DMS79 (cell line): ENCODE measurements at regions not wholly inside any gene's neighbourhood (a gene's known extent, or its start where the extent isn't known, plus 50 kb on each side); places are given as distances from the start of the nearest gene placed in this dataset.
"Not testable (repeated sequence)": the region's sequence is repeated elsewhere in the genome, so short reads cannot be mapped to it uniquely, and the experiment has no call there.

Source experiments
- DNase-seq: peaks from one replicate; lab custom pipeline; 2025; lab: John Stamatoyannopoulos, UW

- DNase-seq, result peak; percentile 3
Observed at GRCh38 chr1:94769551-94769950, 50.6 kb upstream of the SLC44A3 start.

DNA sequence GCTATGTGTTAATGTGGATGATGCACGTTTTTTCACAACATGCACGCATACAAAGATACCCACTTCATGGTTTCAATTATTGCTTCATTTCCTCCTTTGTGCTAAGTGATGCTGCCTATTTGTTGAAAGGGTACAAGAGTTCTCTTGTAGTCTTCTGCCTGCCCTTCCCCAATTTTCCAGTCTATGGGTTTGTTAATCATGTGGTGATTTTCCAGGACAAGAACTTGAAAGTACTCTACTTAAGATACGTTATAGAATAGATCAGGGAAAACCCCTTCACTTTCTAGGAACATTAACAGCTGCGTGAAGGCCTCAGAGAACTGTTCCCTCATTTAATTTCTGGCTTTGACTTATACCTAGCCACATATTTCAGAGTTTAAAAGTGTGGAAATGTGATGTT lies 52.1 kb upstream of the SLC44A3 start:
- no peak for DNase-seq

GRCh38 chr1:94765958-94766357 lies 54.2 kb upstream of the SLC44A3 start:
- no peak for DNase-seq

DNA sequence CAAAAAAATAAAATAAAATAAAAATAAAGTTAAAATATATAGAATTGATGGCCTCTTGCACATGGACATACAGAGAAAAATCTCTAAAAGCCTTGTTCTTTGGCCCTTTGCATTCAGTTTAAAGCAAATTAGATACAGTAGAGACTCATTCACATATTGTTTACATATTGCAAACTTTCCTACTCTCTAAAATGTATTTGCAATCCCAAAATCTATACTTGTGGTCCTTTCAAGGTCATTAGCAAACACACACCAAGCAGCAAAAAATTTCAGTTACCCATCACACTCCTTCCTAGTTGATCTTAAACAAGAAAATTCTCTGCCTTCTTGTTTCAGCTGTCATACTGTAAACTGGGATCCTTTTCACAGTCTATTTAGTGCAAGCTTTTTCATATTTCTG lies 61.0 kb upstream of the SLC44A3 start:
- no peak for DNase-seq

GRCh38 chr1:94757931-94758330 lies 62.2 kb upstream of the SLC44A3 start:
- no peak for DNase-seq

GRCh38 chr1:94755675-94756074 lies 64.5 kb upstream of the SLC44A3 start:
- no peak for DNase-seq

DNA sequence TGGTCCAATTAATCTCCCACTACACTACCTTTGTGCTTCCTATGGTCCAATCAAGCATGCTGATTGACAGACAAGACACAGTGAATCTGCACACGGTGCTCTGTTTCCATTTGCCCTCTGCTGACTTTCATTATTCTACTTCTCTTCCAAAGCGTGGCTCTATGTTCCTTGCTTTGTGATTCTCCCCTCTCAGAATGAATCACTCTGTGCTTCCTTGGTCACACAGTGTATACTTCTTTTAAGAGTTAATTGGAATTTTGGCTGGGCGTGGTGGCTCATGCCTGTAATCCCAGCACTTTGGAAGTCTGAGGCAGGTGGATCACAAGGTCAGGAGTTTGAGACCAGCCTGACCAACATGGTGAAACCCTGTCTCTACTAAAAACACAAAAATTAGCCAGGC lies 65.1 kb upstream of the SLC44A3 start:
- not testable (repeated sequence) for DNase-seq

GRCh38 chr1:94754570-94754969 lies 65.6 kb upstream of the SLC44A3 start:
- DNase-seq, result no peak

GRCh38 chr1:94754095-94754494 lies 66.1 kb upstream of the SLC44A3 start:
- no peak for DNase-seq

GRCh38 chr1:94753171-94753972 lies 66.8 kb upstream of the SLC44A3 start:
- DNase-seq, result no peak

DNA sequence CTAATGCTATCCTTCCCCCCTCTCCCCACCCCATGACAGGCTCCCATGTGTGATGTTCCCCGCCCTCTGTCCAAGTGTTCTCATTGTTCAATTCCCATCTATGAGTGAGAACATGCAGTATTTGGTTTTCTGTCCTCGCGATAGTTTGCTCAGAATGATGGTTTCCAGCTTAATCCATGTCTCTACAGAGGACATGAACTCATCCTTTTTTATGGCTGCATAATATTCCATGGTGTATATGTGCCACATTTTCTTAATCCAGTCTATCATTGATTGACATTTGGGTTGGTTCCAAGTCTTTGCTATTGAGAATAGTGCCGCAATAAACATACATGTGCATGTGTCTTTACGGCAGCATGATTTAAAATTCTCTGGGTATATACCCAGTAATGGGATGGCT lies 68.7 kb upstream of the SLC44A3 start:
- not testable (repeated sequence) for DNase-seq

DNA sequence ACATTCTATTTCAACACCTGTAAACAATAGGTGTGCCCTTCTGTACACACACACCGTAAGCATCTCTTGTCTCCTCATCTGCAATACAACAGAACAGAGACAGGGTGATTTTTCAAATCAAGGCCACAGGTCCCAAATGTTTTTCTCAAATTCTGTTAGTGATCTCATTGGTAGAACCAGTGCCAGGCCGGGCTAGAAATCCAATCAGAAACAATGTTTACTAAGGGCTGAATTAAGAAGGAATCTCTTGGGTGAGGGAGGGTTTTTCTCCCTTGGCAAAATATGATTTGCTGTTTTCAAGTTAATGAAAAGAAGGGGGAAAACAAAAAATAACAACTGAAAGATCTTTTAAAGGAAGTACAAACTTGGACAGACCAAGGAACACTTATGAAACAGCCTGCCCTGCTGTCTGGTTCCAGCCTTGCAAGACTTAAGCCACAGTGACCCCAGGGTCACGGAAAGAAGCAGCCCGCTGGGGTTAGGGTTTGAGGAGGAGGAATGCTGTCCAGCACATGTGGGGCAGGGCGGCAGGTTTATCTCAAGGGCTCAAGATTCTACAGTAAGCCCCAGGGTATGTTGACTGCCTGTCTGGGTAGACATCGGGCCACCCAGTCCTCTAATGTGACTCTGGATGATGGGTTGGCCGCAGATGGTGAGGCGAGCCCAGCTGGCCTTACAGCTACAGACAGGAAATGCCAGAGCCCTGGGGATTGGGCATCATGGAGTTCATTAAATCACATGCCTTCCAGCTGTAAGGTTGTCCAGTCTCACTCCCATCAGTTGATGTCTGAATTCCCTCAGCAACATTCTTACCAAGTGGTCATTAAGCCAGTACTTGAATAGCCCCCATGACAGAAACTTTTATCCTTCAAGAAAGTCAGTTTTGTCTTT lies 73.3 kb upstream of the SLC44A3 start:
- no peak for DNase-seq

GRCh38 chr1:94745742-94746141 lies 74.4 kb upstream of the SLC44A3 start:
- no peak for DNase-seq

DNA sequence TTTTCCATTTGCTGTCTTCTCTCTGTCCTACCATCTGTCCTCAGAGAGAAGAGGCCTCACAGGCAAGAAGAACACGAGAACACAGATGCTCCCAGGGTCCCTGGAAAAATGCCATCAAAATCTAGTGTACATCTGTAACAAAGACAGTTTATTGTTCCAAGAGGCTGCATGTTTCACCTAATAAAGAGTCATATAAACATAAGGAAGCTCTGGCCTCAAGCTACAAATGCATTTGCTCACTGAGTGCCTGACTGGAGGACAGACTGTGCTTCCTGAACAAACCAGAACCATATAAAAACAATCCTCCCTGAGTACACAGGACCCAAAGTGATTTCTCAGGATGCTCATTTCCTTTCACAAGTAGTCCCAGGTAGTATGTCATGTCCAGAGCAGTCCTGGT lies 76.3 kb upstream of the SLC44A3 start:
- DNase-seq, result no peak

DNA sequence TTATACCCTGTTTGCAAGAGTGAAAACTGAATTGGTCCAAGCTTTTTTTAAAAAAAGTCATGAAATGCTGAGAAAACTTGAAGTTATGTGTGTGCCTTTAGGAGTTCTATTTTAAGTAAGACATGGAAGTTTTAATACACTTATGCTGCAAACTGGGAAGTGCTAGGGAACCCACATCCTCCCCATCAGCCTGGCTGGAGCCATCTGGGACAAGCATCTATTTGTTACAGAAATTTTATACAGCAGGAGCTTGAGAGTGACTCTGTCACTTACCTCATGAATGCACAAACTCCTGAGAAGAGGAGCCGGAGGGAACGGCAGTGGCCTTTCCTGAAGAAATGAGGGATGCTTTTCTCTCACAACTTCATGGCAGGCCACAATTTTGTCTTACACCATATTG lies 78.2 kb upstream of the SLC44A3 start:
- DNase-seq, result no peak

GRCh38 chr1:94741510-94741909 lies 78.6 kb upstream of the SLC44A3 start:
- no peak for DNase-seq

DNA sequence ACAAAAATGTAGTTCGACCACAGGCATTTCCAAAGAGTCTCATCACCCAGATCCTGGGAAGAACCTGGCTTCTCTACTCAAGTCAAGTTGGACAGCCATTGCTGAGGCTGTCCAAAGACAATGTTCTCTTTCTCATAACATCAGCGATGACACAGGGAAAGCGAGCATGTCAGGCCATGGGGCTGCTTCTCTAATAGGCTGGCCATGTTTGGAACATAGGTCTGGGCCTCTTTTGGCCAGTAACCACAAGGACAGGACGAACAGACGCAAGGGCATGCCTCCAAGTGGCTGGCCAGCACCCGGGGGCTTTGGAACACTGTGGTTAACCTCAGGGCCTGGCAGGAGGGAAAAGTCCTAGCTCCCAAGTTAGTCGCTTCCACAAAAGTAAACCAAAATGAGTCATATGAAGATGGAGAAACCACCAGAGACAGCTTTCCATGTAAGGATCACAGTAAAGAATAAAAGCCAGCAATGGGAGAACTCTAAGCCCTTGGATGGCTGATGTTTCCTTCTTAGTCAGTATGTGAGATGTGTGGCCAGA lies 80.6 kb upstream of the SLC44A3 start:
- no peak for DNase-seq

DNA sequence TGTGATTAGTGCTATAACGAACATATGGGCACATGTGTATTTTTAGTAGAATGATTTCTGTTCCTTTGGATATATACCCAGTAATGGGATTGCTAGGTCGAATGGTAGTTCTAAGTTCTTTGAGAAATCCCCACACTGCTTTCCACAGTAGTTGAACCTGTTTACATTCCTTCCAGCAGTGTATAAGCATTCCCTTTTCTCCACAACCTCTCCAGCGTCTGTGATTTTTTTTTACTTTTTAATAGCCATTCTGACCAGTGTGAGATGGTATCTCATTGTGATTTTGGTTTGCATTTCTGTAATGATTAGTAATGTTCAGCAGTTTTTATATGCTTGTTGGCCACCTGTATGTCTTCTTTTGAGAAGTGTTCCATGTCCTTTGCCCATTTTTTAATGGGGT lies 81.8 kb upstream of the SLC44A3 start:
- no peak for DNase-seq

- DNase-seq, result no peak
Observed at GRCh38 chr1:94737124-94737998, 82.8 kb upstream of the SLC44A3 start.

- DNase-seq, result no peak
Observed at GRCh38 chr1:94736549-94736948, 83.6 kb upstream of the SLC44A3 start.

DNA sequence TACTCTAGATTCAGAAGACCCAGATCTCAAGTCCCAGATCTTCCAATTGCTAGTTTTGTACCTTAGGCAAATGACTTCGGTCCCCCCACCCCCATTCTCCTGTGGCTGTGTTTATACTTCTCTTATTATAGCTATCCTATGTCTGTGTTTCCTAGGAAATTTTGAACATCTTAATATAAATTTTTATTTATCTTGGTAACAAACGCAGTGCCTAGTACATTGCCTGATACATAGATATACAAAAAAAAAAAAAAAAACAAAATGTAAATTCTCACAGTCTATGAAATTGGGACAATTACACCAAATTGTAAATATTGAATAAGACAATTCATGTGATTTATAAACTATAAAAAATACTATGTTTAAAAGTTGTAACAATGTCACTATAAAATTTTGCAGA lies 84.1 kb upstream of the SLC44A3 start:
- no peak for DNase-seq
